H1 (cell line): ENCODE measurements at regions not wholly inside any gene's neighbourhood (a gene's known extent, or its start where the extent isn't known, plus 50 kb on each side); places are given as distances from the start of the nearest gene placed in this dataset.

Experiments used
- ATF2 ChIP-seq: IDR thresholded peaks from 2 replicates; pipeline ENCODE4 v1.6.1; 2012; ENCODE audit warnings: low read length, inconsistent platforms
- BCL11A ChIP-seq, 2 experiments: IDR thresholded peaks; one replicate each; pipeline ENCODE4 v1.6.1; 2011; ENCODE audit warnings: low read depth in 2 of 2, low read length in 2 of 2, mild to moderate bottlenecking in 2 of 2
- CTCF ChIP-seq, 3 experiments: IDR thresholded peaks; 1 replicate in 2 of 3; 2 replicates in 1 of 3; pipeline versions ENCODE4 v1.5.1 to v1.6.1; 2011; ENCODE audit warnings: low read length in 3 of 3, mild to moderate bottlenecking in 3 of 3, inconsistent platforms in 2 of 3, low read depth in 1 of 3, moderate library complexity in 1 of 3; ENCODE audit not compliant: insufficient read depth in 1 of 3; ENCODE audit errors: control extremely low read depth in 1 of 3
- EP300 ChIP-seq, 2 experiments: IDR thresholded peaks; 1 replicate in 1 of 2; 2 replicates in 1 of 2; pipeline ENCODE4 v1.6.1; 2011 to 2012; ENCODE audit warnings: low read depth in 2 of 2, low read length in 2 of 2, mild to moderate bottlenecking in 2 of 2, borderline replicate concordance in 1 of 2, inconsistent platforms in 1 of 2, moderate library complexity in 1 of 2
- EZH2 ChIP-seq: fragments of 200-600 bp; sonication (generic); IDR thresholded peaks from 2 replicates; pipeline ENCODE4 v1.7.1; 2012; ENCODE audit warnings: low read depth, mild to moderate bottlenecking, moderate library complexity, low read length, inconsistent platforms; ENCODE audit not compliant: severe bottlenecking
- JUN ChIP-seq: IDR thresholded peaks from 2 replicates; pipeline ENCODE4 v1.6.1; 2011; ENCODE audit warnings: low read depth, mild to moderate bottlenecking, improper control_type of control experiment, low read length
- POLR2A ChIP-seq, 2 experiments: IDR thresholded peaks; 1 replicate in 1 of 2; 2 replicates in 1 of 2; pipeline ENCODE4 v1.6.1; 2011; ENCODE audit warnings: low read depth in 2 of 2, low read length in 2 of 2, mild to moderate bottlenecking in 2 of 2; ENCODE audit errors: control extremely low read depth in 1 of 2
- POLR2AphosphoS5 ChIP-seq: IDR thresholded peaks from 2 replicates; pipeline ENCODE4 v1.6.1; 2011; ENCODE audit warnings: low read depth, low read length
- RAD21 ChIP-seq, 2 experiments: IDR thresholded peaks in 1 of 2; conservative IDR thresholded peaks in 1 of 2; 2 replicates each; pipeline ENCODE4 v1.6.1; 2011; ENCODE audit warnings: low read depth in 2 of 2, low read length in 2 of 2, improper control_type of control experiment in 1 of 2, inconsistent platforms in 1 of 2, mild to moderate bottlenecking in 1 of 2, moderate library complexity in 1 of 2
- RFX5 ChIP-seq: IDR thresholded peaks from 2 replicates; pipeline ENCODE4 v1.6.1; 2011; ENCODE audit warnings: low read depth, low read length, improper control_type of control experiment, borderline replicate concordance
- SRF ChIP-seq: IDR thresholded peaks from 2 replicates; pipeline ENCODE4 v1.6.1; 2011; ENCODE audit warnings: mild to moderate bottlenecking, low read depth, low read length, moderate library complexity
- TAF1 ChIP-seq: IDR thresholded peaks from 2 replicates; pipeline ENCODE4 v1.6.1; 2011; ENCODE audit warnings: mild to moderate bottlenecking, low read depth, low read length
- ZNF274 ChIP-seq: IDR thresholded peaks from 2 replicates; pipeline ENCODE4 v1.7.0; 2012; ENCODE audit warnings: low read length, borderline replicate concordance; ENCODE audit errors: extremely low read depth
- TF ChIP-seq, protein P1 (sequence below): IDR thresholded peaks from 2 replicates; pipeline ENCODE4 v1.6.1; 2012; ENCODE audit warnings: inconsistent platforms

DNA sequence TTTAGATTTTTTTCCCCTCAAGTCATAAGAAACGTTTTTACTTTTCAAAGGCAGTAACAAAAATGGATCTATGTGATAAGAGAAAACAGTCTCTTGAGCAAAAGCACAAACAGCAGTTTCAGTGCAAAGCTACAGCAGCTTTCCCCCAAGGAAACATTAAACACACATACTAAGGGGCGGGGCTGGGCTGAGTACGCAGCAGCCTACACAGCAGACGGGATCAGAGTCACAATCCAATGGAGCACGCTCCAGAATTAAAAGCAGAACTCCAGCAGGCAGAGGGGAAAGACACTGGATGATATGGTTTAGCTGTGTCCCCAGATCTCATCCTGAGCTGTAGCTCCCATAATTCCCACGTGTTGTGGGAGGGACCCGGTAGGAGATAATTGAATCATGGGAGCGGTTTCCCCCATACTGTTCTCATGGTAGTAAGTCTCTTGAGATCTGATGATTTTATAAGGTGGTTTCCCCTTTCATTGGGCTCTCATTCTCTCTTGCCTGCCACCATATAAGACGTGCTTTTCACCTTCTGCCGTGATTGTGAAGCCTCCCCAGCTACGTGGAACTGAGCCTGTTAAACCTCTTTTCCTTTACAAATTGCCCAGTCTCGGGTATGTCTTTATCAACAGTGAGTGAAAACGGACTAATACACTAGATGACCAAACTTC lies 116.2 kb upstream of the SLCO3A1 start:
- TF ChIP-seq EP300 (IDR thresholded peaks at IDR 0.05; ENCODE audit: borderline replicate concordance in 1 of 2, low read depth in 2 of 2, low read length in 2 of 2): no peak
- TF ChIP-seq CTCF (IDR thresholded peaks at IDR 0.05; ENCODE audit: control extremely low read depth in 1 of 3, insufficient read depth in 1 of 3, low read depth in 1 of 3, low read length in 3 of 3): no peak
- no peak for TF ChIP-seq POLR2A (IDR thresholded peaks at IDR 0.05; ENCODE audit: control extremely low read depth in 1 of 2, low read depth in 2 of 2, low read length in 2 of 2)
- no peak for TF ChIP-seq TAF1
- TF ChIP-seq POLR2AphosphoS5: no peak
- TF ChIP-seq ATF2: no peak
- TF ChIP-seq JUN: no peak
- TF ChIP-seq EZH2: no peak
- no peak for TF ChIP-seq RAD21 (IDR thresholded peaks at IDR 0.05 in 1 of 2, conservative IDR thresholded peaks at IDR 0.05 in 1 of 2; ENCODE audit: low read depth in 2 of 2, low read length in 2 of 2)
- TF ChIP-seq ZNF274: no peak
- no peak for TF ChIP-seq BCL11A (IDR thresholded peaks at IDR 0.05; ENCODE audit: low read depth in 2 of 2, low read length in 2 of 2)
- TF ChIP-seq, protein P1, sequence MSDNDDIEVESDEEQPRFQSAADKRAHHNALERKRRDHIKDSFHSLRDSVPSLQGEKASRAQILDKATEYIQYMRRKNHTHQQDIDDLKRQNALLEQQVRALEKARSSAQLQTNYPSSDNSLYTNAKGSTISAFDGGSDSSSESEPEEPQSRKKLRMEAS: no peak
- no peak for TF ChIP-seq SRF
- TF ChIP-seq RFX5: no peak
